Esophagus muscularis mucosa (tissue), 4 donors: ENCODE measurements at regions not wholly inside any gene's neighbourhood (a gene's known extent, or its start where the extent isn't known, plus 50 kb on each side); places are given as distances from the start of the nearest gene placed in this dataset.

Experiments used
- EP300 ChIP-seq: sonication (generic); formaldehyde crosslinking; IDR thresholded peaks from one replicate; pipeline ENCODE4 v1.6.1; 2017; ENCODE audit warnings: antibody characterized with exemption
- POLR2AphosphoS5 ChIP-seq, 2 donors: sonication (generic); formaldehyde crosslinking; IDR thresholded peaks; one replicate each; pipeline ENCODE4 v1.6.1; 2017; ENCODE audit warnings: antibody characterized with exemption in 2 of 2
- TF ChIP-seq, protein P1 (sequence below), 3 experiments: fragments of 200-600 bp in 2 of 3; fragments of 450-650 bp in 1 of 3; sonication (generic) in 2 of 3; IDR thresholded peaks; one replicate each; pipeline ENCODE4 v1.5.1; 2017 to 2019; ENCODE audit warnings: antibody characterized with exemption in 3 of 3, mild to moderate bottlenecking in 2 of 3, moderate library complexity in 1 of 3

DNA sequence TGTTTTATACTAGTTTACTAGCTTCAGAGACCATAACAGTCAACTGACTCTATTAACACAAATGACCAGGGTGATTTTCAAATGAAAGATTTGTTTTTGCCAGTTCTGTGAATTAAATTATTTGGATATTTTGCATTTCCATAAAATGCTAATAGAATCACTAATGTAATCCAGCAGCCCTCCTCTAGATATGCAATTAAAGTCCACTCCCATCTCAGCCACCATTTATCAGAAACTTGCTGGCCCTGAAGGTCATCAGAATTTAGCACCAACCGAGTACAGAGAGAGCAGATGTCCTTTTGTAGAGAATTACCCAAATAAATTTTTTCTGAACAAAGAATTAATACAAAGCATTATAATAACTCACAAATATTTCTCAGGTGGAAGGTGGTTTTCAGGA, 531.1 kb upstream of the SLIT2 start:
- no peak for TF ChIP-seq POLR2AphosphoS5 (IDR thresholded peaks at IDR 0.05)
- TF ChIP-seq, protein P1, sequence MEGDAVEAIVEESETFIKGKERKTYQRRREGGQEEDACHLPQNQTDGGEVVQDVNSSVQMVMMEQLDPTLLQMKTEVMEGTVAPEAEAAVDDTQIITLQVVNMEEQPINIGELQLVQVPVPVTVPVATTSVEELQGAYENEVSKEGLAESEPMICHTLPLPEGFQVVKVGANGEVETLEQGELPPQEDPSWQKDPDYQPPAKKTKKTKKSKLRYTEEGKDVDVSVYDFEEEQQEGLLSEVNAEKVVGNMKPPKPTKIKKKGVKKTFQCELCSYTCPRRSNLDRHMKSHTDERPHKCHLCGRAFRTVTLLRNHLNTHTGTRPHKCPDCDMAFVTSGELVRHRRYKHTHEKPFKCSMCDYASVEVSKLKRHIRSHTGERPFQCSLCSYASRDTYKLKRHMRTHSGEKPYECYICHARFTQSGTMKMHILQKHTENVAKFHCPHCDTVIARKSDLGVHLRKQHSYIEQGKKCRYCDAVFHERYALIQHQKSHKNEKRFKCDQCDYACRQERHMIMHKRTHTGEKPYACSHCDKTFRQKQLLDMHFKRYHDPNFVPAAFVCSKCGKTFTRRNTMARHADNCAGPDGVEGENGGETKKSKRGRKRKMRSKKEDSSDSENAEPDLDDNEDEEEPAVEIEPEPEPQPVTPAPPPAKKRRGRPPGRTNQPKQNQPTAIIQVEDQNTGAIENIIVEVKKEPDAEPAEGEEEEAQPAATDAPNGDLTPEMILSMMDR (IDR thresholded peaks at IDR 0.05) = no peak
- no peak for TF ChIP-seq EP300
